Stimulated activated CD4-positive, alpha-beta T cell treated with anti-CD3 and anti-CD28 coated beads, Interleukin-12 subunit alpha, Interleukin-12 subunit beta, amount 100 ng/mL, for 24 hours (primary cell): ENCODE measurements at regions not wholly inside any gene's neighbourhood (a gene's known extent, or its start where the extent isn't known, plus 50 kb on each side); places are given as distances from the start of the nearest gene placed in this dataset.

Experiments
- DNase-seq, 2 experiments: peaks; one replicate each; pipeline ENCODE4 v3.0.0-alpha.2; 2020; ENCODE audit warnings: low read depth in 2 of 2

- DNase-seq = no peak
Observed at GRCh38 chr10:113967126-113967525, 76.5 kb upstream of the ADRB1 start.

- DNase-seq = no peak
Observed at GRCh38 chr10:113970641-113971040, 73.0 kb upstream of the ADRB1 start.

GRCh38 chr10:113971349-113971973, 72.2 kb upstream of the ADRB1 start:
- no peak for DNase-seq

- no peak for DNase-seq
Observed at GRCh38 chr10:113977174-113977573, 66.5 kb upstream of the ADRB1 start.

- DNase-seq = no peak
Observed at GRCh38 chr10:113978802-113979201, 64.9 kb upstream of the ADRB1 start.

GRCh38 chr10:113979409-113979808, 64.3 kb upstream of the ADRB1 start:
- DNase-seq = no peak

- DNase-seq = no peak
Observed at GRCh38 chr10:113980408-113981087, 63.1 kb upstream of the ADRB1 start.

- DNase-seq = no peak
Observed at GRCh38 chr10:113982296-113982695, 61.4 kb upstream of the ADRB1 start.

GRCh38 chr10:113982769-113983168, 60.9 kb upstream of the ADRB1 start:
- DNase-seq = no peak

- no peak for DNase-seq
Observed at GRCh38 chr10:113983552-113983951, 60.1 kb upstream of the ADRB1 start.

GRCh38 chr10:113985297-113985844, 58.3 kb upstream of the ADRB1 start:
- no peak for DNase-seq

- no peak for DNase-seq
Observed at GRCh38 chr10:113986316-113986715, 57.4 kb upstream of the ADRB1 start.

GRCh38 chr10:113987156-113987555, 56.5 kb upstream of the ADRB1 start:
- DNase-seq = no peak

- DNase-seq = no peak
Observed at GRCh38 chr10:113987805-113988204, 55.9 kb upstream of the ADRB1 start.

GRCh38 chr10:113988535-113988934, 55.1 kb upstream of the ADRB1 start:
- DNase-seq = no peak

- DNase-seq = peak in 1 of 2 experiments; percentile 54
Observed at GRCh38 chr10:113991091-113991860, 52.4 kb upstream of the ADRB1 start.

- no peak for DNase-seq
Observed at GRCh38 chr10:113992471-113993011, 51.1 kb upstream of the ADRB1 start.

GRCh38 chr10:113993489-113993991, 50.1 kb upstream of the ADRB1 start:
- no peak for DNase-seq
